PC-3 (cell line): ENCODE measurements at regions not wholly inside any gene's neighbourhood (a gene's known extent, or its start where the extent isn't known, plus 50 kb on each side); places are given as distances from the start of the nearest gene placed in this dataset.

Source experiments
- ATAC-seq: fragments of 200-7000 bp; cut with Tn5 transposase; 2 replicates; pipeline ENCODE4 v1.9.1; 2020; ENCODE audit warnings: mild to moderate bottlenecking, moderate library complexity
- BruUV-seq: library from RNA; stranded (reverse); fragments of 400-500 nt; replicated peaks from 2 replicates; lab custom pipeline; 2021; lab: Mats Ljungman, UMichigan
- CTCF ChIA-PET: fragments of 300-600 bp; sonication (Branson Sonifier 250); formaldehyde crosslinking; loops from one replicate; lab custom pipeline; 2022; ENCODE audit warnings: antibody characterized with exemption; lab: Charles Lee
- POLR2A ChIA-PET: fragments of 300-600 bp; sonication (Branson Sonifier 250); formaldehyde crosslinking; loops from one replicate; lab custom pipeline; 2022; ENCODE audit warnings: antibody characterized with exemption; ENCODE audit not compliant: unreplicated experiment; lab: Charles Lee
- DNase-seq: peaks from one replicate; pipeline ENCODE4 v3.0.0-alpha.2; 2015
- H2AFZ ChIP-seq: fragments of 300-600 bp; sonication (generic); 2 replicates; pipeline ENCODE4 v1.6.0; 2016; ENCODE audit warnings: antibody characterized with exemption, low read length
- H3F3A ChIP-seq: fragments of 300-600 bp; sonication (generic); one replicate; pipeline ENCODE4 v1.6.0; 2017; ENCODE audit warnings: antibody characterized with exemption, low read length, control low read depth, mild to moderate bottlenecking; ENCODE audit not compliant: unreplicated experiment
- H3K27ac ChIP-seq: fragments of 300-600 bp; sonication (generic); 2 replicates; pipeline ENCODE4 v1.5.1; 2016; ENCODE audit warnings: mild to moderate bottlenecking, low read length
- H3K27me3 ChIP-seq: fragments of 300-600 bp; sonication (generic); 2 replicates; pipeline ENCODE4 v1.6.1; 2016; ENCODE audit warnings: low read length, mixed read lengths
- H3K36me3 ChIP-seq: fragments of 300-600 bp; sonication (generic); 2 replicates; pipeline ENCODE4 v1.6.1; 2016; ENCODE audit warnings: low read depth, mixed run types, low read length, mixed read lengths
- H3K4me1 ChIP-seq: fragments of 300-600 bp; sonication (generic); 2 replicates; pipeline ENCODE4 v1.5.1; 2016; ENCODE audit warnings: low read length; ENCODE audit not compliant: insufficient read depth
- H3K4me2 ChIP-seq: fragments of 300-600 bp; sonication (generic); 2 replicates; pipeline ENCODE4 v1.6.0; 2016; ENCODE audit warnings: low read length
- H3K4me3 ChIP-seq: fragments of 300-600 bp; sonication (generic); 2 replicates; pipeline ENCODE4 v1.5.1; 2016; ENCODE audit warnings: mild to moderate bottlenecking, low read length, mixed read lengths
- H3K79me2 ChIP-seq: fragments of 300-600 bp; sonication (generic); 2 replicates; pipeline ENCODE4 v1.6.1; 2017; ENCODE audit warnings: low read length, mixed read lengths
- H3K9ac ChIP-seq: fragments of 300-600 bp; sonication (generic); 2 replicates; pipeline ENCODE4 v1.6.0; 2016; ENCODE audit warnings: mild to moderate bottlenecking, low read length
- H3K9me2 ChIP-seq: fragments of 300-600 bp; sonication (generic); replicated peaks from 2 replicates; pipeline ENCODE4 v1.6.1; 2016; ENCODE audit warnings: mixed run types, low read length, mixed read lengths
- H3K9me3 ChIP-seq: fragments of 300-600 bp; sonication (generic); 2 replicates; pipeline ENCODE4 v1.6.1; 2016; ENCODE audit warnings: low read length, mixed read lengths
- H4K20me1 ChIP-seq: fragments of 300-600 bp; sonication (generic); 2 replicates; pipeline ENCODE4 v1.6.1; 2016; ENCODE audit warnings: low read length, mixed read lengths
- EZH2 ChIP-seq: fragments of 300-600 bp; sonication (generic); IDR thresholded peaks from one replicate; pipeline ENCODE4 v1.6.1; 2017; ENCODE audit warnings: antibody characterized with exemption, mild to moderate bottlenecking, low read length; ENCODE audit not compliant: unreplicated experiment
- EZH2phosphoT487 ChIP-seq: fragments of 300-600 bp; sonication (generic); IDR thresholded peaks from 2 replicates; pipeline ENCODE4 v1.6.1; 2018; ENCODE audit warnings: mild to moderate bottlenecking, antibody characterized with exemption, low read length, borderline replicate concordance
- intact Hi-C: fragments of 100-400 bp; cut with micrococcal nuclease; formaldehyde crosslinking; loops from 2 replicates; pipeline ENCODE4 v1.9.0; 2023
- TF ChIP-seq, protein P1 (sequence below): fragments of 300-600 bp; sonication (generic); conservative IDR thresholded peaks from 2 replicates; pipeline ENCODE4 v1.5.1; 2017; ENCODE audit warnings: antibody characterized with exemption, low read depth, mild to moderate bottlenecking, low read length

DNA sequence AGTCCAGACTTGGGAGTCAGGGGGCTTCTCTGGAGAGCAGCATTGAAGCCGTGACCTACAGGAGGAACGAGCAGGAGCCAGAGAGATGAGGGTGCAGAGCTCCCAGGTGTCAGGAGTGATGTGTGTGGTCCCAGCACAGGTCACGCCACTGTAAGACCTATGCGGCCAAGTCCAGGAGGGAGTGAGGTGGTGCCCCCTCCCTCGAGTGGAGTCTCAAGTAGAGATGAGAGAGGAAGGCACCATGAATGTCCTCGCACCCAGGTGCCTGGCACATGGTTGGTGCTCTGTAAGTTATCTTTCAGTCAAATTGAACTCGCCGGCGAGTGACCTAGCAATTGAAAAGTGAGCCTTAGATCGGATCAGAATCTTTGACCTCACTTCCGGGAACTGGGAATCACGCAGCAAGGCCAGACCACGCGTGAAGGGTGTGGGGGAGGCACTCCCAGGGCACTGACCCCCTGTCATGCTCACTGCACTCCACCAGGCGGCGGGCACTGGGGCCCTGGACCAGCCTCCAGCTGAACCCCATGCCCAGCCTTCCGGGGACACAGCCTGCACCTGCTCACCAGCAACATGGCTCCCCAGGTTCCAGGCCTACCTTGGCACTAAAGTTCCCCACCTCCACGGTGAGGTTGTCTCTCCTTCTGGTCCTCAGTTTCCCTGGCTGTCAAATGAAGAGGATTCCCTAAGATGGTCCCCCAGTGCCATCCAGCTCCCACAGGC lies 127.4 kb downstream of the HMX1 start:
- BruUV-seq: no TSS peak
- Histone ChIP-seq H3K9ac (no peak overlapping the region), H3K9me3 (no peaks in the 10 kb centered on the region), H3F3A (no peaks in the 10 kb centered on the region), H3K4me3 (no peak overlapping the region), H3K4me2 (no peak overlapping the region), H2AFZ (no peak overlapping the region), H3K4me1 (no peaks in the 10 kb centered on the region), H3K79me2 (no peaks in the 10 kb centered on the region), H3K36me3 (no peaks in the 10 kb centered on the region), H3K9me2 (no peaks in the 10 kb centered on the region), H3K27ac (no peak overlapping the region), H4K20me1 (no peaks in the 10 kb centered on the region), H3K27me3 (peaks cover 17% of the 10 kb centered on the region; the same call in 1 of the 2 replicates)
- ATAC-seq (no peak), DNase-seq (no peak)
- CTCF ChIA-PET: no interaction called here
- POLR2A ChIA-PET: no interaction called here
- TF ChIP-seq EZH2 (no peak), EZH2phosphoT487 (no peak)
- TF ChIP-seq, protein P1, sequence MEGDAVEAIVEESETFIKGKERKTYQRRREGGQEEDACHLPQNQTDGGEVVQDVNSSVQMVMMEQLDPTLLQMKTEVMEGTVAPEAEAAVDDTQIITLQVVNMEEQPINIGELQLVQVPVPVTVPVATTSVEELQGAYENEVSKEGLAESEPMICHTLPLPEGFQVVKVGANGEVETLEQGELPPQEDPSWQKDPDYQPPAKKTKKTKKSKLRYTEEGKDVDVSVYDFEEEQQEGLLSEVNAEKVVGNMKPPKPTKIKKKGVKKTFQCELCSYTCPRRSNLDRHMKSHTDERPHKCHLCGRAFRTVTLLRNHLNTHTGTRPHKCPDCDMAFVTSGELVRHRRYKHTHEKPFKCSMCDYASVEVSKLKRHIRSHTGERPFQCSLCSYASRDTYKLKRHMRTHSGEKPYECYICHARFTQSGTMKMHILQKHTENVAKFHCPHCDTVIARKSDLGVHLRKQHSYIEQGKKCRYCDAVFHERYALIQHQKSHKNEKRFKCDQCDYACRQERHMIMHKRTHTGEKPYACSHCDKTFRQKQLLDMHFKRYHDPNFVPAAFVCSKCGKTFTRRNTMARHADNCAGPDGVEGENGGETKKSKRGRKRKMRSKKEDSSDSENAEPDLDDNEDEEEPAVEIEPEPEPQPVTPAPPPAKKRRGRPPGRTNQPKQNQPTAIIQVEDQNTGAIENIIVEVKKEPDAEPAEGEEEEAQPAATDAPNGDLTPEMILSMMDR: no peak
- intact Hi-C loops: no loop called here

DNA sequence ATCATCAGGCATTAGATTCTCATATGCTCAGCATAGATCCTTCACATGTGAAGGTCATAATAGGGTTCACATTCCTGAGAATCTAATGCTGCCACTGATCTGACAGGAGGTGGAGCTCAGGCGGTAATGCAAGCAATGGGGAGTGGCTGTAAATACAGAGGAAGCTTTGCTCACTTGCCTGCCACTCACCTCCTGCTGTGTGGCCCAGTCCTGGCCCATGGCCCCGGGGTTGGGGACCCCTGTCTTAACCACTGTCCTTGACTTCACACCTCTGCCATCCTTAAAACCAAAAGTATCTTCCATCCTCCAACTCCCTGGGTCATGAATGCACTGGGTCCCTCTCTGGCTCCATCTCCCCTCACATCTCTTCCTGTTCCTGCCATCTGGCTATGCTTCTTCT lies 129.1 kb downstream of the HMX1 start:
- ChIA-PET CTCF (no interaction called here), POLR2A (no interaction called here)
- Histone ChIP-seq H3K9ac (no peak overlapping the region), H3K4me2 (no peak overlapping the region), H3K79me2 (no peaks in the 10 kb centered on the region), H3F3A (no peaks in the 10 kb centered on the region), H3K36me3 (no peaks in the 10 kb centered on the region), H3K9me3 (no peaks in the 10 kb centered on the region), H2AFZ (no peak overlapping the region), H3K4me1 (no peaks in the 10 kb centered on the region), H4K20me1 (no peaks in the 10 kb centered on the region), H3K27me3 (0 out of 2 replicates have a peak, but pooled peaks cover 13% of the 10 kb centered on the region), H3K4me3 (no peak overlapping the region), H3K9me2 (no peaks in the 10 kb centered on the region), H3K27ac (no peak overlapping the region)
- TF ChIP-seq, protein P1: no peak
- no peak for TF ChIP-seq EZH2
- no peak for TF ChIP-seq EZH2phosphoT487
- DNase-seq (no peak), ATAC-seq (no peak)
- intact Hi-C loops: no loop called here
- BruUV-seq: no TSS peak

DNA sequence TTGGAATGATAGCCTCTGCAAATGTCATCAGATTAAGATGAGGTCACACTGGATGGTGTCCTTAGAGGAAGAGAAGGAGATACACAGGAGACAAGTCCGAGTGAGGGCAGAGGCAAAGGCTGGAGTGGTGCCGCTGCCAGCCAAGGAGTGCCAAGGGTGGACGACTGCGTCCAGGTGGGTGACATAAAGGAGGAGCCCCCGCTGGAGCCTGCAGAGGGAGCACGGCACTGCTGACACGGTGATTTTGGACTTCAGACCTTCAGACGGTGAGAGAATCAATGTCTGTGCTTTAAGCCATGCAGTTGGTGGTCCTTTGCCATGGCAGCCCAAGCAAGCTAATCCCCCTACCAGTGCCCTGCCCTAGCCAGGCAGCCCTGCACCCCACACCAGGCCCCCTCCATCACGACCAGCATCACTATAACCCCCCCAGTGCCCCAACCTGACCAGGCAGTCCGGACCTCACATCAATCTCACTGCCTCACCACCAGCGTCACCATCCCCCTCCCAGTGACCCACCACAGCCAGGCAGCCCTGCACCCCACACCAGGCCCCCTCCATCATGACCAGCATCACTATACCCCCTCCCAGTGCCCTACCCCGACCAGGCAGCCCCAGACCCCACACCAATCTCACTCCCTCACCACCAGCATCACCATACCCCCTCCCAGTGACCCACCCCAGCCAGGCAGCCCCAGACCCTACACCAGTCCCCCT lies 130.0 kb downstream of the HMX1 start:
- ATAC-seq (no peak), DNase-seq (no peak)
- no peaks in the 10 kb centered on the region for H3K9me3 ChIP-seq
- no peak overlapping the region for H3K4me2 ChIP-seq
- no peak overlapping the region for H3K4me3 ChIP-seq
- TF ChIP-seq, protein P1: no peak
- no peak for TF ChIP-seq EZH2phosphoT487
- TF ChIP-seq EZH2: no peak
- no peaks in the 10 kb centered on the region for H3K9me2 ChIP-seq
- no peak overlapping the region for H2AFZ ChIP-seq
- H3K27ac ChIP-seq: no peak overlapping the region
- CTCF ChIA-PET: no interaction called here
- no peaks in the 10 kb centered on the region for H3K79me2 ChIP-seq
- H3F3A ChIP-seq: no peaks in the 10 kb centered on the region
- no TSS peak for BruUV-seq
- no peaks in the 10 kb centered on the region for H3K36me3 ChIP-seq
- POLR2A ChIA-PET: no interaction called here
- no peak overlapping the region for H3K9ac ChIP-seq
- intact Hi-C loops: no loop called here
- no peaks in the 10 kb centered on the region for H3K4me1 ChIP-seq
- H4K20me1 ChIP-seq: no peaks in the 10 kb centered on the region
- 0 out of 2 replicates have a peak, but pooled peaks cover 13% of the 10 kb centered on the region for H3K27me3 ChIP-seq
